GM13976 (cell line): ENCODE measurements at regions not wholly inside any gene's neighbourhood (a gene's known extent, or its start where the extent isn't known, plus 50 kb on each side); places are given as distances from the start of the nearest gene placed in this dataset.

Experiments used
- DNase-seq: peaks from one replicate; pipeline ENCODE4 v3.0.0; 2012; ENCODE audit warnings: low spot score
- CTCF ChIP-seq: IDR thresholded peaks from 2 replicates; pipeline ENCODE4 v1.5.1; 2012; ENCODE audit warnings: borderline replicate concordance, mild to moderate bottlenecking; ENCODE audit not compliant: insufficient read depth; ENCODE audit errors: extremely low read depth, missing control alignments, control extremely low read depth
- in situ Hi-C: fragments of 300-500 bp; cut with MboI; formaldehyde crosslinking; loops from one replicate; pipeline ENCODE4 v1.12.0; 2022; ENCODE audit warnings: low sequenced_read_pairs, mixed read lengths, inconsistent platforms; ENCODE audit not compliant: unreplicated experiment

GRCh38 chr10:23966504-23967051, 242.4 kb upstream of the KIAA1217 start:
- TF ChIP-seq CTCF, result no peak
- no peak for DNase-seq
- in situ Hi-C loops, result no loop called here

DNA sequence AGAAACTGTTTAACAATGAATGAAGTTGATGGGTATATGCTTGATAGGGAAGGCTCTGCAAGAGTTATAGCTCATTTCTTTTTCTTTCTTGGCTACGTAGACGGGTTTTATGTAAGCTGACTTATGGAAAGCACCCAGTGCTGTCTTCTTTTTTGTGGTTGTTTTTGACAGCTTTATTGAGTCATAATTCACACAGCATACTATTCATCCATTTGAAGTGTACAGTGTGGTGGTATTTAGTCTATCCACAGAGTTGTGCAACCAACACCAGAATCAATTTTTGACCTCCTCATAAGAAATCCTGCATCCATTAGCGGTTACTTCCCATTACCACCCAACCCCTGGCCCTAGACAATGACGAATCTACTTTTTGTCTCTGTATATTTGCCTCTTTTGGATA, 240.6 kb upstream of the KIAA1217 start:
- in situ Hi-C loops, result no loop called here
- no peak for DNase-seq
- TF ChIP-seq CTCF, result no peak

- DNase-seq, result no peak
- TF ChIP-seq CTCF, result no peak
- in situ Hi-C loops, result loop anchor here (25.0 kb wide), 1 partner anchor 212 kb away; no protein-coding TSS in a partner anchor
Measured at GRCh38 chr10:23974746-23975272, 234.1 kb upstream of the KIAA1217 start.

DNA sequence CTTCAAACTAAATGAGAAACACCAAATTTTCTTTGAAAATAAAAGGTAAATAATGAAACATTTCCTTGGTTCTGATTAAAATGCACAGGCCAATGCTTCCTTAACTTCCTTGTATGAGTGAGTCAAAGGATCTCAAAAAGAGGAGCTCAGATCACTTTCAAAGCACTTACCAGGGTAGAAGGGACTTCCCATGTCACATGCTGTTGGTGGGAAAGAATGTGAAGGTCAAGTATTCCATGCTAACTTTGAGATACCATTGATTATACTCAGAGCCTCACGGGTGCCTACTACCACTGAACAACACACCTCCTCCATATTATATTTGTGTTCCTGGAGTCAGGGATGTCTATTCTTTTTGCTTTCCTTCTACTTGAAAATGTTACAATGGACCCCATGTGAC, 233.5 kb upstream of the KIAA1217 start:
- DNase-seq, result no peak

GRCh38 chr10:23976275-23976674, 232.7 kb upstream of the KIAA1217 start:
- in situ Hi-C loops, result loop anchor here (25.0 kb wide), 1 partner anchor 211 kb away; no protein-coding TSS in a partner anchor
- TF ChIP-seq CTCF, result no peak
- DNase-seq, result no peak

More for the DNA sequence above, 233.5 kb upstream of the KIAA1217 start:
- TF ChIP-seq CTCF, result no peak
- in situ Hi-C loops, result loop anchor here (25.0 kb wide), 1 partner anchor 212 kb away; no protein-coding TSS in a partner anchor

DNA sequence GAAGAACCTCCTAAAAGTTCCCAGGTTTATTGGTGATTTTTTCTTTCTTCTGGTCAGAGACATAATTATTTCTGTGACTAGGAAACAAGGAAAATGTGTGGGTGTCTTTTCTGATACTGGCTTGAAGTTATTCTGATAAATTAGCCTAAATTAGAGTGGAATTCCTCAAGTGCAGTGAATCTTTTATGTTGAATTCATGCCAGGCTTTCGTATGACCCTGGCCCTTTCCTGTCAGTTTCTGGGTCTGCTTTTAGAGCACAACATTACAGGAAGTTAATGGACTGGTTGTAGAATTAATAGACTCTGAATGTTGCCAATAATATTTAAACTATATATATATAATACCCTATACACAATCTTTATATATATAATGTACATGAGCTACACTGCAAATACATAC, 230.6 kb upstream of the KIAA1217 start:
- no peak for TF ChIP-seq CTCF
- DNase-seq, result no peak
- in situ Hi-C loops, result loop anchor here (25.0 kb wide), 1 partner anchor 209 kb away; no protein-coding TSS in a partner anchor

DNA sequence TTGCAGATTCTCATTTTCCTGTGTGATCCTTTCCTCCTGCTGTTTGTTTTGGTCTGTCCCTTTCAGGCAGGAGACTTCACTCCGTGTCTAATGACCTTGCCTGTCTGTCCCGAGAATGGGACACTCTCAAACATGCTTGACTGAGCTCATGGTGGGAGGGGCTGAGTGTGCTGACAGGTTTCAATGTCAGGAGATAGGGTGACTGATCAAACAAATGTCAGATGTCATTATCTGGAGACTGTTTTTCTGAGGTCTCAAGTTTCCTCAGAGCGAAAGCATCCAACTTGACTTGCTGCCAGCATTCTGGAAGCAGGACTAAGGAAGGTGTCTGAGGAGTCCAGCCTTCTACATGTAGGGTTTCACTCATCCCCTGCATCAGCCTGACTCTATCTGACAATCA, 228.8 kb upstream of the KIAA1217 start:
- DNase-seq, result no peak
- no peak for TF ChIP-seq CTCF
- in situ Hi-C loops, result loop anchor here (25.0 kb wide), 1 partner anchor 207 kb away; no protein-coding TSS in a partner anchor
